GM03348 (cell line): ENCODE measurements at regions not wholly inside any gene's neighbourhood (a gene's known extent, or its start where the extent isn't known, plus 50 kb on each side); places are given as distances from the start of the nearest gene placed in this dataset.

Experiments used
- DNase-seq: peaks from one replicate; pipeline ENCODE4 v3.0.0; 2012; ENCODE audit warnings: low spot score

DNA sequence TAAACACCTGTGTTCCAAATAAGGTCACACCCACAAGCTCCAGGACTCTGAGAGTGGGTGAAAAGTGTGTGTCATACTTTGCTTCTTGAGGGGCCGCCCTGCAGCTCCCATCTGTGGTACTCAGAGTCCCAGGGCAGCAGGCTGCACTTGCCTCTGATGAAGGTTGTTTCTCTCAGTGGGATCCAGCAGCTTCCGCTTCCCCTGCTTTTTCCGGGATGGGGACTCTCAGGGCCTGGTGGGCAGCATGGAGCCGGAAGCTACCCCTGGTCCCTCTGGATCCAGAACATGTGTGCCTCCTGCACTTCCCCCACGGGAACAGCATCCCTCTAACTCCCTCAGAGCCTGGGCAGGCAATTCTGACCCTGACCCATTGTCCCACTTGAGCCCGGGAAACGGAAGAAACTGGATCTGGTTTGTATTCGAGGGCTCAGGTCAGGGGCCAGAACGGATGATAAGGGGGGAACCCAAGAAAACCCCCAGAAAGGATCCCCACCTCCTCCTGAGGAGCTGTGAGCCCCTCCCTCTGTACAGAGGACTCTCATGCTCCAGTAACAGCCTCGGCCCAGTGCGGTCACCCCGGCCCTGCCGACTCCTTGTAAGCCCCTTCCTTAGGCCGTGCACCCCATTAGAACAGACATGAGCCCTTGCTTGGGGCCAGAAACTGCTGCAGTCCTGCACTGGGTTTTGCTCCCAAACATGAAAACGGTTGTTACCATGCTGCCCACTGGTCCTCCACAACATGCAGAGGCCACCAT lies 189.5 kb upstream of the C1orf174 start:
- DNase-seq, result no peak

DNA sequence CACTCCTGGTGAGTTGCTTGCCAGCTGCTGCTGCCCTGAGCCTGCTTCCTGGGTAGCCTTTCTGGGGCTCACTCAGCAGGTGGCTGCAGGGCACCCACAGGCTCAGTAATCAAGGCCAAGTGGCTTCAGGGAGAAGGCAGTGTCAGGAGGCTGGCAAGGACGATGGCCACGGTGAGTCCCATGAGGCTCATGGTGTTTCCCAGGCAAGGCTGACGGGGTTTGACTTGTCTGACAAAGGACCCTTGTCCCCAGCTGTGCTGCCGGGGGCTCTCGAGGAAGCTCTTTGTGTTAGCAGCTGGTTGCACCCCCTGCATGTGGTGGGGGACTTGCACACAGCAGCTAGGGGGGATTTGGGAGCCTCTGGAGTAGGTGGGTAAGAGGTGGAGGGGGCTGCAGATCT lies 190.5 kb upstream of the C1orf174 start:
- DNase-seq, result no peak

DNA sequence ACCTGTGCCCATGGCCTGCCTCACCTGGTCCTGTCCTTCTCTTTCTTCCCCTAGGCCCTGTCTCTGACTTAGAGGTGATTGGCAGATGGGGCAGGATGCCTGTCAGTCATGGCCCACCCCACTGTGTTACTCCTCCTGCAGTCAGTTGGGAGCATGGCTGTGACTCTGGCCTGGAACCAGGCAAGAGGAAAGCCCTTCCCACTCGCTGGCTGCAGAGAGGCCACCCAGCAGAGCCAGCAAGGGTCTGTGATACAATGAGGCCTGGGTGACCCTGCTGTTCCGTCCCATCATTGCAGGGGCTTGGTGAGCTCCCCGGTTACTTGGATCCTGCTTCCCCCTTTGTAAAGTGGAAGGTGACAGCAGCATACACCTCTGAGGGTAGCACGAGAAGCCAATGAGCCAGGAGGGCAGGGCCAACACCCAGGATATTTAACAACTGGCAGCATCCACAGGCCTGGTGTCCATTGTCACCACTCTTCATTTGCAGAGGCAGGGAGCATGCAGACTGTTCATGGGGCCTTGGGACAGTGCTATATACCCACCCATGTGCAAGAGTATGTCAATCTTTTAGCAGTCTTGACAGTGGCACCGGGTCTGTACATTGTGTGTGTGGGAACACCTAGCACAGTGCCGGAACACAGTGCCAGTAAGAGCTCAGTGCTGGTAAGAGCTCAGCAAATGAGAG lies 191.0 kb upstream of the C1orf174 start:
- no peak for DNase-seq

DNA sequence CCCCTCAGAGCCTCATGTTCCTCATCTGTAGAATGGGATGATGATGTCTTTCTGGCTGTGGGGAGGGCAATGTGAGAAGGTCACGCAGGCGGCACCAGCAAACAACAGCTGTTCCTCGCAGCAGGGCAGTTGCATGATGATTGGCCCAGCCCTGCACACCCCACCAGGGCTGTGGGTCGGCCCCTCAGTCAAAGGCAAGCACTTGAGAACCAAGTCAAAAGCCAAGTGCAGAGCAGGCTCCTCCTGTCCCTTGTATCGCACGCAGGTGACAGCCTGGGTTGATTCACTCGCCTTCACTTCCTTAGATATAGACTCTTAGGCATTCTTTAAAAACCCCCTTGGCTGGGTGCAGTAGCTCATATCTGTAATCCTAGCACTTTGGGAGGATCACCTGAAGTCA lies 191.9 kb upstream of the C1orf174 start:
- DNase-seq, result no peak

DNA sequence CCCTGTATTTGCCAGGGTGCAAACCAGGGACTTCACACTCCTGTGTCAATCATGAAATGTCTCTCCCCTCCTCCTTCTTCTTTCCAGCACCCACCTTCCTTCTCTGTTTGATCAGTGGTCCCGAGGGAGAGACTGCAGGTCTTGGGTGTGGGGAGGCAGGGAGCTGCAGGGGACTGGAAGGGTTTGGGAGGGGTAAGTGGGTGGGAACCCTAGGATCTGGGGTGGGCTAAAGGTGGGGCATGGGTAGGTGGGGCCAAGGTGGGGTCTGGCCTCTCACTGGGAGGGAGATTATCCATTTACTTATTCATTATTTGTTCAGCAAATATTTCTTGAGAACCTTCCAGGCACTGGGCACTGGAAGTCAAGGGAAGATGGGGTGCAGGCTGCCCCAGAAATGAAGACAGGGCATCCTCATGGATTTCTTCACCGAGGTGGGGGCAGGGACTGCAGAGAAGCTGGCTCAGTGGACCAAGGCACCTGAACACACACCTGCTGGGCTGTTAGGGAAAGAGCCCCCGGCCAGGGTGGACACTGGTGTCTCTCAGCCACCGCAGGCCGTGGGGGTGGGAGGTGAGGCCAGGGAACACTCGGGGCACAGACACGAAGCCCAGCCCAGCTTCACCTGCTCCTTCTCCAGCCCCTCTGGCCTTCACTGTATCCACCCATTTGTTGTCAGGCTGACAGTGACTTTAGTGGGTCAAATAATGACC lies 193.9 kb upstream of the C1orf174 start:
- no peak for DNase-seq

DNA sequence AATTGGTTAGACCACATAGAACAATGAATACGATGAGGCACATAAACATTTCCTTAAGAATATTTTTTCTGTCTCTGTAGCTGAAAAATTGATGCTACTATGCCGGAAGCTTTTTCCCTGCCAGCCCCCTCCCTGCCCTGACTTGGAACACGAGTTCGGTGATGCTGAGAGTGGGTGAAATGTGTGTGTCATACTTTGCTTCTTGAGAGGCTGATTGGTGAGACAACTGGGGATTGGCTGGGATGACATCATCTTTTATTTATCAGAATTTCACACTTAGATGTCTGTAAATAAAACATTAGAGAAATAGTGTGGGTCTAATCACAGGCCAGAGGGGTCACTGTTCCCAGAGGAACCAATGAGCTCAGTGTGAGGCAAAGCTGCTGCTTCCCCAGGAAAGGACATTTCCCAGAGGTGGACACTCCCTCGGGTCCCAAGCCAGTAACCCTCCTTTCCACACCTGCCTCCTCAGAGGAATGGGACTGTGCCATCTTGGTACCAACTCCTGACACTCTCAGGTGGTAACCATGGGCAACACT lies 195.4 kb upstream of the C1orf174 start:
- DNase-seq, result no peak

DNA sequence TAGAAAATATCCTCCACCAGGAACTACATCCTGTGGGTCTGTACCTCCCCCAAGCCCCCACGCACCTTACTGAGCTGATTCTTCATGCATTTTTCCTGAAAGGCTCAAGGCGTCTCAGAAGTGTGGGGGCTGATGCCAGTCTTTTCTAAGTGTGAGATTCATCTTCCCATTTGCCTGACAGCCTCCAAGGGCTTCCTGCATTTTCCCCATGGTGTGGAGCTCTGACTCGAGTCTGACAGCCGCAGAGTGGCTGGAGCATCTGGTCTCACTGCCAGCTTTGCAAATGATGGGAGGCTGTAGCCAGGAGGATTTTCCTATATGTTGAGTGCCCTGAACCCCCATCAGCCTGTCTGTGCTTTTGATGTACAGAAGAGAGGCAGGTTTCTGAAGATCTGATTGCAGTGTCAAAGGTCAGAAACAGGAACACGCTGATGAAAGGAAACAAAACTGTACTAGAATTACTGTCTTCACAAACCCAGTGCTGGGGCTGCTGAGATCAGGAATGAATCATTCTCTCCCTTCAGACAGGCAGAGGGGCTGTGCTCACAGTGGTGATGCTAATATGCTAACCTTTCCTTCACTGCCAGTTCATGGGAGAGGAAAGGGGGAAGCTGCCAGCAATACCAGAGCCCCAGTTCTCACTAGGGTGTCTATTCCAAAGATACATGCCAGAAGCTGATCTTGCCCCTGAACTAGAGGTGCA lies 201.5 kb upstream of the C1orf174 start:
- DNase-seq, result no peak

DNA sequence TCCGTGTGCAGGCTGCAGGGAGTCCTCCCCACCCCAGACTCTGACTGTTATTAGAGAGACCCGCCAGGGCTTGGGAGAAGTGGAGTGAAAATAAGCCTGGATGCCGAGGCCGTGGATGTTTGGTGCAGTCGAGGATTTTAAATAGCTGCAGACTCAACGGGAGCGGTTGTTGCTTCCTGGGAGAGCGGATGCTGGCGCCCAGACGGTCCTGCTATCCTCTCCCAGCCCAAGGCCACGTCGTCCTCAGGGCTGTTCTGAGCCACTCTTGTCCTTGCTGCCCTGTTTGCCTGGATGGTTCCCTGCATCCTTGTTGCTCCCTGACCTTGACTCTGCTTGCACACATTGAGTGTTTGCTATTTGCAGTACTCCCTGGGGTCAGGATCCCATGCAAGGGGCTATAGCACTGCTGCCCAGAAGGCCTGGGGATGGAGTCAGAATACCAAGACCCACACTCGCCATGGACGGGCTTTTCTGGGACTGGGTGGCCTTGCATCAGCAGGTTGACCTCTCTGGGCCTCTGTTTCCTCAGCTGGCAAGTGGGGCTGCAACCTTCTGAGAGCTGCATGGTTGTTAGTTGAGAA lies 205.3 kb upstream of the C1orf174 start:
- DNase-seq, result no peak

DNA sequence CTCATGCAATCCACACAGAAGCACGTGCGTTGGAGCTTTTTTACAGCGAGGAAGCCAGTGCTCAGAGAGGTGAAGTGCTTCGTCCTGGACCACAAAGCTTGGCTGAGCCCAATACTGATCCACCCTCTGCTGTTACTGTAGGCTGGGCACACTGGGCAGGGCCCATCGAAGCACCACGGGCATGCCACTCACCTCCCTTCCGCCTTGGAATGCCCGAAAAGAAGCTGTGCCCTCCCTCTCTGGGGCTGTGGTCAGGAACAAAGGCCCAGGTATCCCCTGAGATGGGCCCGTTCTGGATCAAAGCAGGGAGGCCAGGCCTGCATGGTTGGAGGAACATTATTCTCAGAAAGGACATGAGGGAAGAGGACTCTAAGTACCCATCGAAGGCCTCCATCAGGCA lies 206.7 kb upstream of the C1orf174 start:
- no peak for DNase-seq

DNA sequence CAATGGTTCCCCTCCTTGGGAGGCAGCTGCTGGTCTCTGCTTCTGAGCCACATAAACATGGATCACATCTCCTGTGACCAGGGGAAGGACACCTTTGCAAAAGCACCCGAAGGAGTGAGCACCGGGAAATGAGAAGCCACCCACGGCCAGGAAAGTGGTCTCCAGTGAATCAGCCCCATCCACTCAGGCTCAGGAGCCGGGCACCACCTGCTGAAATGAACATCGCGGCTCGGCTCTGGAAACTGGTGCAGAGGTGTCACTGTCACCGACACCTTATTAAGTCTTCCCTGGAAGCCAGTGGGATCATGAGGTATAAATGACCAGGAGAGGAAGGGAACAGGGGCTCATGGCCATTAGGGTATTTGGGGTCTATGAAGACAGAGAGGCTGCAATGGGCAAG lies 207.2 kb upstream of the C1orf174 start:
- DNase-seq, result no peak

DNA sequence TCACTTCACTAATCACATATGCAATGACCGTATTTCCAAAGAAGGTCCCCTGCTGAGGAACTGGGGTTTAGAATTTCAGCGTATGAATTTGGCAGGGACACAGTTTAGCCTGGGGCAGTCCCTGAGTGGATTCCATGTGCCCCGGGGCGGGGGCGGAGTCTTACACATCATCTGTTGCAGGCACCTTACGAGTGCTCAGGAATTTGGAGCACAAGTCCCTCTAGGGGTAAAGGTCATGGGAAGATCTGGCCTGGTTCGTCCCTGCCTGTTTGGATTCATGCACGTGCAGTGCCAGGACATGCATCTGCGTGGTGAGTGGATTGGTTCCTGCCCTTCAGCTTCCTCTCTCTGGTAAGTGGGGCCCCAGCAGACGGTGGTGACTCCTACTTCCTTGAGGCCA lies 208.3 kb upstream of the C1orf174 start:
- no peak for DNase-seq

DNA sequence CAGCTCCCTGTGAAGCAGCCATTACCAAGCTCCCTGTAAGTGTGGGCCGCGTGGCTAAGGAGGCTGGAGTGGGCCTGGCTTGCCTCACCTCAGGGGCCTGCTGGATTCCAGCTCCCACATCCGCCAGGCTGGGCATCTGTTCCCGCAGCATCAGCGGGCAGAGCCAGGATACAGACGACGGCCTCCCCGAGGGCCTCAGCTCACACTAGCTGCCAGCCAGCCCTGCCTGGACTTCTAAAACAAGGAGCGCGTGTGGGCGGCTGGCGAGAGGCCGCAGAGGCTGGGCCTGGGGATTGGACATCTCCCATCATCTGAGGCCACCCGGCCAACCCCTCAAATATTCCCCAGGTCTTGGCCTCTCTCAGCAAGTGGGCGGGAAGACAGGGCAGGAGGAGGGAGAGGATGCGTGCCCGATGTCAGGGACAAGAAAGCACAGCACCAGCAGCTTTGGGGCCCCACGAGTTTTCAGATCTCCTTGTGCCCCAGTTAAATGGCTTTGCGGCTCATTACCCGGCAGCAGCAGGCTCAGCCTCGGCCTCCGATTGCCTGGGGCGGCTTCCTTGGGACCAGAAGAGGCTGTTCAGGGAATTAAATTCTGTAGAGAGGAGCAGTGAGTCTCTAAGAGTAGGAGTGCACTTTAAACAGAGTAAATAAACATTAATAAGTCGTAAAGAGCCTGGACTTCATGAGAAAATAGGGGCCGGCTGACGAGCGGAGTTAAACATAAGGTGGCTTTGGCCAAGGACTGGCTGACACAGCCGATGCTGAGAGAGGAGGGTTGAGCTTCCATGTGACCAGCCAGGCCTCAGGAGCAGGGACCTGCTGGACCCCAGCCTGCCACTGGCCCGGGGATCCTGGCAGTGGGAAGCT lies 208.9 kb upstream of the C1orf174 start:
- DNase-seq, result no peak

DNA sequence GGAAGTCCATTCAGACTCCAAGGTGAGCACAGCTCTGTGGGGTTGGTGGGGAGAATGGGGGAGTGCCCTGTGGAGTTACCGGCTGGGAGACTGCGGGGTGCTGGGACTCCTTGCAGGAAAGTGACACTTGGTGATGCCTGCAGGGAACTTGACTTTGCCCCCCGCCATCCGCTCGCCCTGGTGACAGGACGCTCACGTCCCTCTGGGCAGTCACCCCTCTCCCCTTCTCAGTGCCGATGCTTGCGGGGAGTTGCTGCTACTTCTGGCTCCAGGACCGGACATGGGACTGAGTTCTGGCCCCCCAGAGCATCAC lies 209.5 kb upstream of the C1orf174 start:
- DNase-seq, result no peak

DNA sequence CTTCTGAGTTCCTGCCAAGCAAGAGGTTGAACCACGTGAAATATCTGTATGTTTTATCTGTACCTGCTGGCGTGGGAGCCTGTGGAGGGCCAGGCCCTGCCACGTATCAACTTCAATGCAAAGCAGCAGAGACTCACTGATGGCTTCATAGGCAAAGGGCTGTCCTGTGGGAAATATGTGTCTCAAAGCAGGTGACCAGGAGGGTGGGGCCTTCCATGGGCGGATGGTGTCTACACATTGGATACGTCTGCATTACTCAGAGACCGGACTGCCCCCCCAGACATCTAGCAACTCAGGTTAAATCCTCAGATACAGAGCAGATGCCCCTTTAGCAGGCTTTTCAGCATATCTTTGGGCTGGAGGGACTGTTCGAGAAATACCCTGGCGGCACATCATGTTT lies 210.8 kb upstream of the C1orf174 start:
- DNase-seq, result no peak

DNA sequence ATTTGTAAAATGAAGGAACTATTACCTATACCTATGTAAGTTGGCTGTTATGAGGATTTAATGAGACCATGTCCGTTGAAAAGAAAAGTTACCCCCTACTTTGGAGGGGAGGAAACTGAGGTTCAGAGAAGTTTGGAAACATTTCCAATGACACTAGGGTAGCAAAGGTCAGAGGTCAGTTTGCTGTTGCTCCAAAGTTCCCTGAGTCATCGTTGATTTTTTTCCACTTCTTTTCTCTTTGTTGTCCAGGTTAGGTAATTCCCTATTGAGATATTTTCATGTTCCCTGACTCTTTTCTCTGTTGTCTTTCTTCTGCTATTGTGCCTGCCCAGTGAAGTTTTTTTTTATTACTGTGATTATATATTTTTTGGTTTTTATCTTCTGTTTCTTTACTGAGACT lies 213.8 kb upstream of the C1orf174 start:
- DNase-seq, result no peak

DNA sequence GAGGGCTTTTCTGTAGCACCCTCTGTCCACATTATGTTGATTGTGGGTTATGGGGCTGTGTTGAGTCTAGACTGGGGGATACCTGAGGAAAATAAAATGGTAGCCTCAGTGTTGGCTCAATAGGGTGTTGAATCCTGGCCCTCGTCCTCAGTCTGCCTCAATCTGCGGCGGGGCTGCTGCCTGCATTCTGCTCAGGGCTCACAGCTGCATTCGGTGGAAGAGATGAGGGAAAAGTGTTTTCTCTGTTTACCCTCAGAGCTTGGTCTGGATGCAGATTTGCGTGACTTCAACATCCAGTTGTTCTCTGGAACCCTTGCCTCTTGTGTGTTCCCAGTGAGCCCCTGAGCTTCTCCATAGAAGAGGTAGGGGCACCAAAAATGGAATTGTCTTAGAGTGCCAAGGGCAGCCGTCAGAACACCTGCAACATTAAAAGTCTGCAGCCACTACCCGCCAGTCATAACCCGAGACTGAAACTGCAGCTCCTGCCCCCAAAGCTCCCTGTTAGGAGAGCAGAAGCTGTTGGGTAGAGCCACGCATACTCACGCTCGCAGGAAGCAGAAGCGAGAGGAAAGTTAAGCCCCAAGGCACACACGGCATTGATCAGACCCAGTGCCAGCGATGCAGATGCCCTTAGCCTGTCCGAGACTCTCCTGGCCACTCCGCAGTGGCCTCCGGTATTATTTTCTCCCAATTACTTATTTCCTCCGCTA lies 215.3 kb upstream of the C1orf174 start:
- DNase-seq, result no peak

DNA sequence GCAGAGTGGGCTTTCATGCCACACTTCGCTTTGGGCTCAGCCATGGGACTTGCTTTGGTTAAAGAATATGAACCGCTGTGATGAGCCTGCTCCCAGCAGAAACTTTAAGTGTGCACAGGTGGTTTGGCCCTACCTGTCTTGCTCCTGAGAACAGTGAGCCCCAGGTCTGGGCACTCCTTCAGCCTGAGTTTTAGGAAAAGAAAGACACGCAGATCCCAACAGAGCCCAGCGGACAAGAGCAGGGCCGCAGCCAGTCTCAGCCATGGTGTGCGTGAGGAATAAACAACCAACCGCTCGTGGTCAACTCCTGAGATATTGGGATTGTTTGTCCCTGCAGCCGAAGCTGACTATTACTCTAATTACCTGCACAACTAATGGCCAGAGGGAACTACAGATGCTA lies 217.1 kb upstream of the C1orf174 start:
- no peak for DNase-seq

DNA sequence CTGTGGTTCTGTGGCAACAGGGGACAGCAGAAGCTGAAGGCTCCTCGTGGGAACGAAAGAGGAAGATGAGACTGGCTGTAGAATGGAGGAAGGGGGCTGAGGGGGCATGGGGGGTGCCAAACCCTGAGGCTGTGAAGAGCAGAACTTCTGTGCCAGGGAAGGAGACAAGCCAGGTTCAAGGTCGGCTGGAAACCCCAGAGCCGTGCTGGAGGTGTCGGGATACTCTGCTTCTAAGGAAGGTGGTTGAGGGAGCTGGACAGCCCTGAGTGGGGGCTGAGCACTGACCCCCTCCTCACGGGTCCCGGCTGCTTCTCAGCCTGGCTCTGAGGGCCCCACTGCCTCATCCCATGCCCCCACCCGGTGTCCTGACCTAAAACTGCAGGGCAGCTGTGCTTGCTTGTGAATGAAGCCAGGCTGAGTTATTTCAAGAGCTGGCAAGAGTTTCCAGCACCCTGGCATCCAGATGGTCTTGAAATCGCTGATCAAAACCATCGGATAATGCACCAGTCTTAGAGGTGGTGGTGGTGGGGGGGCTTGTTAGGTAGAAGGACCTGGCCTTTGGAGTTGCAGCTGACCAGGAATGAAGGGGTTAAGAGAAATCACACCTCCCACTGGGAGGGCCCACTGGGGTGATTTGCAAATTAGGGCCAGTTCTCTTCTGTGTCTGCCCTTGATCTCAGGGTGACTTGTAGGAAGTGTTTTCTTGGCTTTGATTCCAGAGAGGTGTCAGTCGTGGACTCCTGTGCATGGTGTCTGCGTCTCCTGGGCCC lies 218.9 kb upstream of the C1orf174 start:
- DNase-seq, result no peak

DNA sequence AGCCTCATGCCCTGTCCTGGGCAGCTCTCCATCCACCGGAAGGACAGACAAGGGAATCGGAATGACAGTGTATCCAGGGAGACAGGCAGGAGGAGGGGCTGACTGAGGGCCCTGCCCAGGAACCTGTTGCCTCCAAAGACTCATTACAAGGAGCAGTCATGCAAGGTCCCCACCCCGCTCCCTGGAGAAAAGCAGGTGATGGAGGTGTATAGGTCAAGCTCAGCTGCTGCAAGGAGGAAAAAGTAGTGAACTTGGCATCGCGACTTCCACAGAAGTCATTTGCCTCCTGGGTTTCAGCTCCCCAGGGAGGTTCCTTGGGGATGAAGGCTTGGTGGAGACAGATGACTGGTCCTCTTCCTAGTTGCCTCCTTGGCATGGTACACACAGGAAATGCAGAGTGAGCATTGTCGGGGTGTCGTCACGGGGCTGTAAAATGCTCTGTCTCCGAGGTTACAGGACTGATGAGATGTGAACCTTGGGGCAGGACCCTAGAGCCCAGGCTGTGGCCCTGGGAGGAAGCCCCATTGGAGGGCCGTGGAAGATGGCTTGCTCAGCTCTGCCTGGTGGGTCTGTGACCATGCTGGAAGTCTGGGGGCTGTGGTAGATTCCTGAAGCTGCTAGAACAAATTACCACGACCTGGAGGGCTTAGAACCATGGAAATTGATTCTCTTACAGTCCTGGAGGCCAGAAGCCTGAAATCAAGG lies 219.6 kb upstream of the C1orf174 start:
- no peak for DNase-seq
